Activated naive CD4-positive, alpha-beta T cell treated with anti-CD3 and anti-CD28 coated beads for 36 hours (primary cell): ENCODE measurements at regions not wholly inside any gene's neighbourhood (a gene's known extent, or its start where the extent isn't known, plus 50 kb on each side); places are given as distances from the start of the nearest gene placed in this dataset.
A peak's percentile ranks its signal among the peaks of the same experiment; 100 is the strongest.

Experiments
- CTCF ChIA-PET: fragments of 350-600 bp; sonication (Branson Sonifier 250); formaldehyde crosslinking; loops from one replicate; lab custom pipeline; 2021; ENCODE audit warnings: antibody characterized with exemption; lab: Charles Lee
- DNase-seq: peaks from one replicate; pipeline ENCODE4 v3.0.0-alpha.2; 2020
- H3K27ac Mint-ChIP-seq: one replicate; pipeline ENCODE4 v1.8.0; 2021; ENCODE audit warnings: mild to moderate bottlenecking, mixed read lengths
- H3K27me3 Mint-ChIP-seq: one replicate; pipeline ENCODE4 v1.8.0; 2021; ENCODE audit warnings: low read depth, mixed read lengths
- H3K36me3 Mint-ChIP-seq: one replicate; pipeline ENCODE4 v1.8.0; 2021; ENCODE audit warnings: low read depth, mixed read lengths
- H3K4me1 Mint-ChIP-seq: one replicate; pipeline ENCODE4 v1.8.0; 2021; ENCODE audit warnings: low read depth, mixed read lengths
- H3K4me3 Mint-ChIP-seq: one replicate; pipeline ENCODE4 v1.8.0; 2021; ENCODE audit warnings: mild to moderate bottlenecking, moderate library complexity, mixed read lengths
- H3K9me3 Mint-ChIP-seq: one replicate; pipeline ENCODE4 v1.8.0; 2021; ENCODE audit warnings: mixed read lengths
- intact Hi-C: fragments of 100-400 bp; cut with micrococcal nuclease; formaldehyde crosslinking; loops from one replicate; pipeline ENCODE4 v1.15.1; 2023

DNA sequence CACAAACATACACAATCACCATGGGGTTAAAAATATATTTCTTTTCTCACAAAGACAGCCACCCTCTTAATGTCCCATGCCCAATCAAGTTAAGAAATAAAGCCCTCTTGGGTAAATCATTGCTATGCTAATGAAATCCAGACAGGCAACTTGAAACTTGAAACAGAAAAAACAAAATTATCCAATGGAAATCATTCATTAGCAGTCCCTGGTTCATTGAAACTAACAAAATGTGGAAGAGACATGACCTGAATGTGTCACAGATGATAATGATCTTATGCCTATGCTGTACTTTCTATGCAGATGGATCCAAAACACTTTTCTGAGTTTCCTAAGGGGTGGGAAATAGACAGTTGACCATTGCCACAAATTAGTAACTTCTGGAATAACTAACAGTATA is 983.7 kb downstream of the MCTP2 start:
- peaks cover 4% of the 10 kb centered on the region for H3K9me3 Mint-ChIP-seq
- H3K4me1 Mint-ChIP-seq, result no peaks in the 10 kb centered on the region
- intact Hi-C loops, result no loop called here
- H3K36me3 Mint-ChIP-seq, result no peaks in the 10 kb centered on the region
- CTCF ChIA-PET, result no interaction called here
- peaks cover 18% of the 10 kb centered on the region for H3K27me3 Mint-ChIP-seq
- no peak for DNase-seq
- H3K27ac Mint-ChIP-seq, result no peak overlapping the region
- H3K4me3 Mint-ChIP-seq, result no peak overlapping the region

DNA sequence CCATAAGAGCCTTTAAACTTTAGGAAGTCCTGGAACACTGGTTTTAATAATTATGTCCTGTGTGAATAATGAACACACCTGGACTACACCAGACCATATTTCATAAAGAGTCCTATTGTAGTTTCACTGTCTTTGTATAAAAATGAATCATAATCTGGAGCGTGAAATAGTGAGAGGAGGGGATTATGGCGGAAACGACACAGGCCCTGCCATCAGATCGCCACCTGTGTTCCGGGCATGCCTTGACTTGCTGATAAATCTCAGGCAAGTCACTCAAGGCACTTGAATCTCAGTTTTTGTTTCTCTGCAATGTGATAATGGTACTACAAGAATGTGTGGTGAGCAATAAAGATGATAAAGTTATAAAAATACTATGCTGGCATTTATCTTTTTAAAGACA is 995.5 kb downstream of the MCTP2 start:
- Mint-ChIP-seq H3K9me3 (peaks cover 8% of the 10 kb centered on the region), H3K4me1 (no peaks in the 10 kb centered on the region), H3K27ac (no peak overlapping the region), H3K4me3 (no peak overlapping the region), H3K27me3 (peaks cover 20% of the 10 kb centered on the region), H3K36me3 (no peaks in the 10 kb centered on the region)
- intact Hi-C loops, result no loop called here
- CTCF ChIA-PET, result no interaction called here
- DNase-seq, result no peak

DNA sequence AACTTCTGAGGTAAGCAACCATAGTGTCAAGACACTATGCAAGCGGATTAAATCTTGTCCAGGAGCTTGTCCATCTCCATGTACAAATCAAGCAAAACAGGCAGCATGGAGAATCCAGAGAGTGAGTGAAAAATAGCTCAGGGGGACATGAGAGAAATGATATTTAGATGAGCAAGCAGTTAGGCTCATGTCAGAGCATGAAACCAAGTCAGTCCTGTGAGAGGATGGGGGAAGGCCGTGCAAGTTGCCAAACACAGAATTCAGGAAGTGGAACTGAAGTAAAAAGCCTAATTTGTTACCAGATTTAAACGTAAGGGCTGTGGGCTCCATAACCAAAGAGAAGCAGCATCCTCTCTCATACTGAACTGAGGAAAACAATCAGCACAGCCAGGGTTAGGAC is 995.9 kb downstream of the MCTP2 start:
- Mint-ChIP-seq H3K36me3 (no peaks in the 10 kb centered on the region), H3K27ac (no peak overlapping the region), H3K27me3 (peaks cover 24% of the 10 kb centered on the region), H3K4me1 (no peaks in the 10 kb centered on the region), H3K4me3 (no peak overlapping the region), H3K9me3 (peaks cover 8% of the 10 kb centered on the region)
- CTCF ChIA-PET, result no interaction called here
- no peak for DNase-seq
- intact Hi-C loops, result no loop called here

DNA sequence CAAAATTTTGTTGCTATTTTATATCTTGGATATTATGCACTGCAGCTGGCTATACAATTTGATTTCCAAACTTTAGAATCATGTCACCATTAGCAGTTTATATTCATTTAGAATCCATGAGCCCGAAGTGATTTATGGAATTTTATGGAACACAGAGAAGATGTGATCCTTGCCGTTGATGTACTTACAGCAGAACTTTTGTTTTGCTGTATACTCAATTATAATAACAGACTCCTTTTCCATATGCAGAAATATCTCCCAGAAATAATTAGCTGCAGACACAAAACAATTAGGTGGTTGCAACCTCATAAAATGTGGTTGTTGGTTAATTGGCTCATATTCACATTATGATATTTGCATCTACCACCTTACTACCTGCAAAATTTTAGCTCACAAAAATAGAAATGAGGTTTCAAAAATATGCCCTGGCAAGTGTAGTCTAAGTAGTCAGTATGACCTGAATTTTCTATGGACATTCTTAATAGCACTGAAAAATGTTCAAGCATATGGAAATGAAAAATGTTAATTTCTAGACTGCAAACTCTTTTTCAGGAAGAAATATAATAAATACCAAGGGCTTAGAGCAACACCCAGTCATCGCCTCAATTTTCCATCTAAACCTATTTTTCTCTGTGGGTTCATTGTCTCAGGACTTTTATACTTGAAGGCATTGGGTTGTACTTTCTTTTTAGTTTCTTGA is 997.6 kb downstream of the MCTP2 start:
- no peaks in the 10 kb centered on the region for H3K36me3 Mint-ChIP-seq
- intact Hi-C loops, result no loop called here
- CTCF ChIA-PET, result no interaction called here
- H3K27ac Mint-ChIP-seq, result no peak overlapping the region
- peaks cover 27% of the 10 kb centered on the region for H3K27me3 Mint-ChIP-seq
- DNase-seq, result no peak
- H3K4me1 Mint-ChIP-seq, result no peaks in the 10 kb centered on the region
- no peak overlapping the region for H3K4me3 Mint-ChIP-seq
- peaks cover 7% of the 10 kb centered on the region for H3K9me3 Mint-ChIP-seq

DNA sequence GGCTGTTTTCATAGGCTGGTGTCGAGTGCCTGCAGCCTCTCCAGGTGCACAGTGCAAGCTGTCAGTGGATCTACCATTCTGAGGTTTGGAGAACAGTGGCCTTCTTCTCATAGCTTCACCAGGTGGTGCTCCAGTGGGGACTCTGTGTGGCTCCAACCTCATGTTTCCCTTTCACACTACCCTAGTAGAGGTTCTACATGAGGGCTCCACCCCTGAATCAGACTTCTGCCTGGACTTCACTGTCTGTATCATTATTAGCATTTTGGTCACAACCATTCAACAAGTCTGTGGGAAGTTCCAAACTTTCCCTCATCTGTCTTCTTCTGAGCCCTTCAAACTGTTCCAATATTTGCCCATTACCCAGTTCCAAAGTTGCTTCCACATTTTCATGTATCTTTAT is 1003.7 kb downstream of the MCTP2 start:
- Mint-ChIP-seq H3K4me3 (no peak overlapping the region), H3K9me3 (peaks cover 18% of the 10 kb centered on the region), H3K27ac (no peak overlapping the region), H3K4me1 (no peaks in the 10 kb centered on the region), H3K36me3 (no peaks in the 10 kb centered on the region), H3K27me3 (peaks cover 17% of the 10 kb centered on the region)
- CTCF ChIA-PET, result no interaction called here
- intact Hi-C loops, result no loop called here
- DNase-seq, result no peak

DNA sequence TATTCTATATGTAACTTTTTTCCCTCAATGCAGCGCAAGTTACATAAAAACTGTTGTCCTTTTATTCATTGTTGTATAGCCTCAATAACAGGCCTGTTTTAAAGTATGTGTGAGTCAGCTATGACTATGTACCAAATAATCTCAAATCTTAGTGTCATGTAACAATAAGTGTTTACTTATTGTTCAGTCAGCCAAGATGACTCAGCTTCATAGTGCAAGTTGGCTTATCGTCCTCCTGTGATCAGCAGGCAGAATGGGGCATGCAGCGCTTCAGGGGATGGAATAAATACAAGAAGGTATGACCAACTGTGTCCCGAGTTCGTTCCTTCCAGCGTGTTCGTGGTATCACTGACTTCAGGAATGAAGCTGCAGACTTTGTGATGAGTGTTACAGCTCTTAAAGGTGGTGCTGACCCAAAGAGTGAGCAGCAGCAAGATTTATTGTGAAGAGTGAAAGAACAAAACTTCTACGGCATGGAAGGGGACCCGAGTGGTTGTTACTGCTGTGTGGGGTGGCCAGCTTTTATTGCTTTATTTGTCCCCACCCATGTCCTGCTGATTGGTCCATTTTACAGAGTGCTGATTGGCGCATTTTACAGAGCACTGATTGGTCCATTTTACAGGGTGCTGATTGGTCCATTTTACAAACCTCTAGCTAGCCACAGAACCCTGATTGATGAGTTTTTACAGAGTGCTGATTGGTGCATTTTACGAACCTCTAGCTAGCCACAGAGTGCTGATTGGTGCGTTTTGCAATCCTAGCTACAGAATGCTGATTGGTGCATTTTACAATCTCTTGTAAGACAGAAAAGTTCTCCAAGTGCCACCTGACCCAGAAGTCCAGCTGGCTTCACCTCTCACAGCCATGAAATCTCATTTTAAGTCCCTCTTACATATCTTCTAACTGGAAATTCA is 1016.0 kb downstream of the MCTP2 start:
- H3K27me3 Mint-ChIP-seq, result peaks cover 16% of the 10 kb centered on the region
- no peak for DNase-seq
- H3K9me3 Mint-ChIP-seq, result no peaks in the 10 kb centered on the region
- H3K27ac Mint-ChIP-seq, result no peak overlapping the region
- H3K4me3 Mint-ChIP-seq, result no peak overlapping the region
- intact Hi-C loops, result no loop called here
- CTCF ChIA-PET, result no interaction called here
- H3K36me3 Mint-ChIP-seq, result no peaks in the 10 kb centered on the region
- no peaks in the 10 kb centered on the region for H3K4me1 Mint-ChIP-seq

DNA sequence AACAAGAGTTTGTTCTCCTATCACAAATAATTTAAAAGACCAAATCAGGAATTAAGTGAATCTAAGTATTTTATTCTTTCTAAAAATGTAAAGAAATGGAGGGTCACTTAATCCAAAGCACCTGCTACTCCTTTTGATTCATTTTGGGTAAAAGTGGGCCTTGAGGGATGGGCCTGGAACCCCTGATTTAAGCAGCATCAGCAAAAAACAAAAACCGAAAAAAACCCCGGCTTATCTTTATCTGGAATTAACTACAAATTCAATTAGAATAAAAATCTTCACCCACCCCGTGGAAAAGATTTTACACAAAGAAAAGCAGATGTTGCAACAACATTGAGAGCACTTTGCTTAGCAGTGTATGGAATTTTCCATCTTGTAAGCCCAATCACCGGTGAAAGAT is 1018.2 kb downstream of the MCTP2 start:
- peaks cover 16% of the 10 kb centered on the region for H3K27me3 Mint-ChIP-seq
- no peaks in the 10 kb centered on the region for H3K36me3 Mint-ChIP-seq
- H3K9me3 Mint-ChIP-seq, result no peaks in the 10 kb centered on the region
- intact Hi-C loops, result no loop called here
- CTCF ChIA-PET, result no interaction called here
- no peak for DNase-seq
- no peak overlapping the region for H3K4me3 Mint-ChIP-seq
- H3K27ac Mint-ChIP-seq, result no peak overlapping the region
- no peaks in the 10 kb centered on the region for H3K4me1 Mint-ChIP-seq

DNA sequence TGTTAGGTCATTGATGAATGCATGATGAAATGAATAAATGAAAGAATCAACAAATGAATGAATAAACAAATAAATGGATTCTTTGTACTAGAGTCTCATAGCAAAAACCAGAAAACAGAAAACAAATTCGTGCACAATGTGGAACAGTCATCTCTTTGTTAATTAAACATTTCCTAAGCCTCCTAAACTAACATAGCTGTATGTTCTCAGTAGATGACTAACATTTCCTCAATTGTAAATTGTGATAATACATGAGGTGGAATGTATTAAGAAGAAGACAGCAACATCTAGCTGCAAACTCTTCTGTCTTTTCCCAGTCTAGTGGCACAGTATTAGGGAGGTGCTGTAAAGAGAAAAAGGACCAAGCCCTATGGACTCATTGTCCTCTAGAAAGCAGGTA is 1021.0 kb downstream of the MCTP2 start:
- peaks cover 16% of the 10 kb centered on the region for H3K27me3 Mint-ChIP-seq
- intact Hi-C loops, result no loop called here

DNA sequence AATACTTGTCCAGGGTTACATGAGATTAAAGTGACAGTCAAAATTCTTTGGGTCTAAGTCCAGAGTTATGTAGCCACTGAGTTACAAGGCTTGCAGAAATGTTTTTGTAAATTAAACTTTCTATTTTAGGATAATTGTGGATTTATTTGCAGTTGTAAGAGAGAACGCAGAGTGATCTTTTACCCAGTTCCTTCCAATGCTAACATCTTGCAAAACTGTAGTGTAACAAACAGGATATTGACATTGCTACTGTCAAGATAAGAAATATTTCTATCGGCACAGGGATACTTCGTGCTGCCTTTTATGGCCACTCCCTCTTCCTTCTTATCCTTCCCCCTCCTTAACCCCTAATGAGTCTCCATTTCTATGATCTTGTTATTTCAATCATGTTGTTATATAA is 1022.9 kb downstream of the MCTP2 start:
- Mint-ChIP-seq H3K36me3 (no peaks in the 10 kb centered on the region), H3K9me3 (no peaks in the 10 kb centered on the region), H3K27me3 (peaks cover 29% of the 10 kb centered on the region), H3K4me3 (no peak overlapping the region), H3K27ac (no peak overlapping the region), H3K4me1 (no peaks in the 10 kb centered on the region)
- CTCF ChIA-PET, result no interaction called here
- intact Hi-C loops, result no loop called here
- DNase-seq, result no peak

More for the DNA sequence above, 1021.0 kb downstream of the MCTP2 start:
- DNase-seq, result no peak
- H3K36me3 Mint-ChIP-seq, result no peaks in the 10 kb centered on the region
- H3K9me3 Mint-ChIP-seq, result no peaks in the 10 kb centered on the region
- no peaks in the 10 kb centered on the region for H3K4me1 Mint-ChIP-seq
- H3K4me3 Mint-ChIP-seq, result no peak overlapping the region
- no peak overlapping the region for H3K27ac Mint-ChIP-seq
- CTCF ChIA-PET, result no interaction called here

DNA sequence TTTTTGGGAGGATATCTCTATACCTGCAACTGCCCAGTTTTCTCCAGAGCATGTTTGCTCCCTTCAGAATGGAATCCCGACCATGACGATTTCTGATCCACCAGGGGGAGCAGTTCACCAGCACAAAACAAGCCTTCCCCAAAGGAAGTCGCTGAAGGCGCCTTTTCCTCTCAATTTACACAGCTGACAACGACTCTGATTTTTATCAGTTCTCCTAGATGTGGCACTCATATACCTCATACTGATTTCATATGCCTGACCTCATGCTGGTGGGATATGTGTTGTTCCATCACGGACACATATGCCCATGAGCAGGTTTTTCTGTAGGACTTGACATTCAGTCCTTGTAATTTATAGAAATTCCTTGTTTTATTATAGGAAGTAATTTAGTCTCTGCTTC is 1028.2 kb downstream of the MCTP2 start:
- Mint-ChIP-seq H3K36me3 (no peaks in the 10 kb centered on the region), H3K27ac (no peak overlapping the region), H3K4me1 (no peaks in the 10 kb centered on the region), H3K4me3 (no peak overlapping the region), H3K27me3 (peaks cover 36% of the 10 kb centered on the region), H3K9me3 (no peaks in the 10 kb centered on the region)
- intact Hi-C loops, result loop anchor here (1.0 kb wide), 3 partner anchors 33 to 1976 kb away; no protein-coding TSS in a partner anchor
- peak; percentile 72 for DNase-seq
- CTCF ChIA-PET, result interaction anchor here (0.6 to 1.9 kb wide), 12 partner anchors 9 to 1975 kb away, joined by 3 to 8 read pairs (median 3); no protein-coding TSS in a partner anchor

DNA sequence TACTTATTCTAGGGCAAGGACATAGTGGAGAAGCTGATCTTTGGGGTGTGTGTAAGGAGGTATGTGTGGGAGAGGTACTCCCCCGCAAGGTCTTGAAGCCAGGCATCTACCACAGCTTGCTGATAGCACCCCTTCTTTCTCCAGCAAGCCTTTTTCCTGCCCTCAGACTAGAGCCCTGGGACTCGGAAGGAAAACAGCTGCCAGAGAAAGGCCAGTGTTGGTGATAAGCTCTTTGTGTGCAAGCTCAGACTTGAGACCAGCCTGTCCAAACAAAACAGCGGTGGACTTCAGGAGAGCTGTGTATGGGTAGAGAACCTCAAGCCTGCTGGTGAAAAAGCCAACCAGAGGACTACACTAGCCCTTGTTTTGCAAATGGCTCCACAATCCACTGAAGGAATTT is 1028.6 kb downstream of the MCTP2 start:
- CTCF ChIA-PET, result interaction anchor here (0.6 to 1.9 kb wide), 13 partner anchors 10 to 1974 kb away, joined by 3 to 8 read pairs (median 3); no protein-coding TSS in a partner anchor
- Mint-ChIP-seq H3K36me3 (no peaks in the 10 kb centered on the region), H3K4me1 (no peaks in the 10 kb centered on the region), H3K9me3 (no peaks in the 10 kb centered on the region), H3K4me3 (no peak overlapping the region), H3K27ac (no peak overlapping the region), H3K27me3 (peaks cover 36% of the 10 kb centered on the region)
- no peak for DNase-seq
- intact Hi-C loops, result loop anchor here (1.0 kb wide), 3 partner anchors 32 to 1975 kb away; no protein-coding TSS in a partner anchor

DNA sequence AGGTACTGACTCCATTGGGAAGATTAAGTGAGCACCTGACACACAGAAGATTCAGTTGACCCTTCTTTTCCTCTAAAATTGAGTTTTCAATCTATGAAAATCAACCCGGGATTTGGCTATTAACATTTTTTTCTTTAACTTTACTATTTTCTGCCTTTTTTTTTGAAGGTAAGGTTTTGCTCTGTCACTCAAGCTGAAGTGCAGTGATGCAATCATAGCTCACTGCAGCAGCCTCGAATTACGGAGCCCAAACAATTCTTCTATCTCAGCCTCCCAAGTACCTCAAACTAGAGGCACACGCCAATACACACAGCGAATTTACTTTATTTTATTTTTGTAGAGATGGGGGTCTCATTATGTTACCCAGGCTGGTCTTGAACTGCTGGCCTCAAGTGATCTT is 1029.5 kb downstream of the MCTP2 start:
- CTCF ChIA-PET, result interaction anchor here (0.9 to 1.4 kb wide), 2 partner anchors 30 to 879 kb away, joined by 3 to 5 read pairs; no protein-coding TSS in a partner anchor
- no peaks in the 10 kb centered on the region for H3K4me1 Mint-ChIP-seq
- H3K9me3 Mint-ChIP-seq, result no peaks in the 10 kb centered on the region
- intact Hi-C loops, result no loop called here
- H3K4me3 Mint-ChIP-seq, result no peak overlapping the region
- DNase-seq, result no peak
- no peaks in the 10 kb centered on the region for H3K36me3 Mint-ChIP-seq
- no peak overlapping the region for H3K27ac Mint-ChIP-seq
- H3K27me3 Mint-ChIP-seq, result peaks cover 36% of the 10 kb centered on the region
